ENCODE measurements at regions not wholly inside any gene's neighbourhood (a gene's known extent, or its start where the extent isn't known, plus 50 kb on each side); places are given as distances from the start of the nearest gene placed in this dataset.

- TF ChIP-seq CTCF (conservative IDR thresholded peaks at IDR 0.05; ENCODE audit: low read length) (no peak), EZH2phosphoT487 (IDR thresholded peaks at IDR 0.05; ENCODE audit: borderline replicate concordance, low read depth, low read length) (no peak)
These were observed 106.5 kb downstream of the HFE start for GRCh38 chr6:26193467-26194328.
